SU-DHL-6 (cell line): ENCODE measurements at regions not wholly inside any gene's neighbourhood (a gene's known extent, or its start where the extent isn't known, plus 50 kb on each side); places are given as distances from the start of the nearest gene placed in this dataset.

Experiments used
- H2AFZ ChIP-seq: fragments of 200-600 bp; sonication (generic); 2 replicates; pipeline ENCODE4 v1.6.1; 2014; ENCODE audit warnings: low read depth, mild to moderate bottlenecking, moderate library complexity, mixed read lengths, antibody characterized with exemption, low read length; ENCODE audit not compliant: severe bottlenecking
- H3F3A ChIP-seq: fragments of 200-600 bp; shearing (Covaris generic); 2 replicates; pipeline ENCODE4 v1.6.0; 2016; ENCODE audit warnings: antibody characterized with exemption, mild to moderate bottlenecking; ENCODE audit not compliant: insufficient read depth
- H3K27ac ChIP-seq: fragments of 200-600 bp; sonication (generic); 2 replicates; pipeline ENCODE4 v1.5.1; 2016; ENCODE audit warnings: low read depth, mild to moderate bottlenecking, low read length, moderate library complexity, mixed read lengths
- H3K27me3 ChIP-seq: fragments of 200-600 bp; sonication (generic), shearing (Covaris generic); 2 replicates; pipeline ENCODE4 v1.6.0; 2014; ENCODE audit warnings: mild to moderate bottlenecking, low read length
- H3K36me3 ChIP-seq: fragments of 200-600 bp; sonication (generic); 2 replicates; pipeline ENCODE4 v1.6.1; 2014; ENCODE audit warnings: mild to moderate bottlenecking, low read length, mixed read lengths
- H3K4me2 ChIP-seq: fragments of 300-600, 200-600 bp; shearing (Covaris generic), sonication (generic); 2 replicates; pipeline ENCODE4 v1.6.0; 2014; ENCODE audit warnings: low read length, low read depth, mild to moderate bottlenecking; ENCODE audit not compliant: poor library complexity, severe bottlenecking
- H3K4me3 ChIP-seq: fragments of 200-600 bp; sonication (generic); 2 replicates; pipeline ENCODE4 v1.5.1; 2014; ENCODE audit warnings: antibody characterized with exemption, low read length, mild to moderate bottlenecking, mixed read lengths; ENCODE audit not compliant: insufficient read depth, poor library complexity, severe bottlenecking
- H3K79me2 ChIP-seq: fragments of 200-600 bp; sonication (generic); 2 replicates; pipeline ENCODE4 v1.6.1; 2014; ENCODE audit warnings: mild to moderate bottlenecking, low read length, moderate library complexity; ENCODE audit not compliant: insufficient read depth
- H3K9ac ChIP-seq: fragments of 200-600 bp; sonication (generic); 2 replicates; pipeline ENCODE4 v1.7.0; 2014; ENCODE audit warnings: mild to moderate bottlenecking, low read length
- H3K9me2 ChIP-seq: fragments of 200-600 bp; sonication (generic); replicated peaks from 2 replicates; pipeline ENCODE4 v1.6.1; 2014; ENCODE audit warnings: low read length; ENCODE audit not compliant: insufficient read depth
- H3K9me3 ChIP-seq: fragments of 200-600 bp; sonication (generic); 2 replicates; pipeline ENCODE4 v1.6.1; 2014; ENCODE audit warnings: low read length, mixed read lengths; ENCODE audit not compliant: insufficient read depth
- H4K20me1 ChIP-seq: fragments of 200-600 bp; sonication (generic); 2 replicates; pipeline ENCODE4 v1.6.1; 2014; ENCODE audit warnings: low read depth, mild to moderate bottlenecking, antibody characterized with exemption, low read length, moderate library complexity, mixed read lengths
- CTCF ChIP-seq: fragments of 200-600 bp; sonication (generic); IDR thresholded peaks from one replicate; pipeline ENCODE4 v1.5.1; 2017; ENCODE audit warnings: antibody characterized with exemption, mild to moderate bottlenecking, low read length, moderate library complexity; ENCODE audit not compliant: insufficient read depth, poor library complexity, severe bottlenecking
- EZH2phosphoT487 ChIP-seq: fragments of 200-600 bp; sonication (generic), shearing (Covaris generic); conservative IDR thresholded peaks from 2 replicates; pipeline ENCODE4 v1.6.1; 2018; ENCODE audit warnings: mild to moderate bottlenecking, antibody characterized with exemption, low read length, moderate library complexity, mixed read lengths

GRCh38 chr6:144580771-144581170, 295.6 kb downstream of the UTRN start:
- Histone ChIP-seq H3K9me3 (no peaks in the 10 kb centered on the region), H4K20me1 (no peaks in the 10 kb centered on the region; the same call in none of the 2 replicates), H3K4me2 (no peak overlapping the region), H3K36me3 (no peaks in the 10 kb centered on the region), H2AFZ (no peak overlapping the region), H3K9ac (no peak overlapping the region), H3K79me2 (no peaks in the 10 kb centered on the region), H3F3A (no peaks in the 10 kb centered on the region), H3K27me3 (no peaks in the 10 kb centered on the region), H3K27ac (no peak overlapping the region), H3K9me2 (no peaks in the 10 kb centered on the region), H3K4me3 (no peak overlapping the region)
- TF ChIP-seq CTCF (no peak), EZH2phosphoT487 (no peak)

GRCh38 chr6:144581812-144582537, 296.8 kb downstream of the UTRN start:
- Histone ChIP-seq H3K9ac (no peak overlapping the region), H3F3A (no peaks in the 10 kb centered on the region), H3K27me3 (no peaks in the 10 kb centered on the region), H3K4me2 (no peak overlapping the region), H3K4me3 (no peak overlapping the region), H4K20me1 (no peaks in the 10 kb centered on the region; the same call in none of the 2 replicates), H2AFZ (no peak overlapping the region), H3K79me2 (no peaks in the 10 kb centered on the region), H3K9me2 (no peaks in the 10 kb centered on the region), H3K36me3 (no peaks in the 10 kb centered on the region), H3K27ac (no peak overlapping the region), H3K9me3 (no peaks in the 10 kb centered on the region)
- TF ChIP-seq EZH2phosphoT487 (no peak), CTCF (peak; percentile 52)

- TF ChIP-seq EZH2phosphoT487: no peak
- no peak for TF ChIP-seq CTCF
- Histone ChIP-seq H4K20me1 (no peaks in the 10 kb centered on the region; the same call in none of the 2 replicates), H3K4me2 (peak overlapping the region; percentile 46), H3K4me3 (no peak overlapping the region), H3K27ac (no peak overlapping the region), H3K9ac (no peak overlapping the region), H3K36me3 (no peaks in the 10 kb centered on the region), H3K9me2 (no peaks in the 10 kb centered on the region), H3K9me3 (no peaks in the 10 kb centered on the region), H3K79me2 (no peaks in the 10 kb centered on the region), H3K27me3 (no peaks in the 10 kb centered on the region), H2AFZ (no peak overlapping the region), H3F3A (no peaks in the 10 kb centered on the region)
These were observed 297.9 kb downstream of the UTRN start for GRCh38 chr6:144582939-144583613.
